ENCODE measurements at regions not wholly inside any gene's neighbourhood (a gene's known extent, or its start where the extent isn't known, plus 50 kb on each side); places are given as distances from the start of the nearest gene placed in this dataset.

DNA sequence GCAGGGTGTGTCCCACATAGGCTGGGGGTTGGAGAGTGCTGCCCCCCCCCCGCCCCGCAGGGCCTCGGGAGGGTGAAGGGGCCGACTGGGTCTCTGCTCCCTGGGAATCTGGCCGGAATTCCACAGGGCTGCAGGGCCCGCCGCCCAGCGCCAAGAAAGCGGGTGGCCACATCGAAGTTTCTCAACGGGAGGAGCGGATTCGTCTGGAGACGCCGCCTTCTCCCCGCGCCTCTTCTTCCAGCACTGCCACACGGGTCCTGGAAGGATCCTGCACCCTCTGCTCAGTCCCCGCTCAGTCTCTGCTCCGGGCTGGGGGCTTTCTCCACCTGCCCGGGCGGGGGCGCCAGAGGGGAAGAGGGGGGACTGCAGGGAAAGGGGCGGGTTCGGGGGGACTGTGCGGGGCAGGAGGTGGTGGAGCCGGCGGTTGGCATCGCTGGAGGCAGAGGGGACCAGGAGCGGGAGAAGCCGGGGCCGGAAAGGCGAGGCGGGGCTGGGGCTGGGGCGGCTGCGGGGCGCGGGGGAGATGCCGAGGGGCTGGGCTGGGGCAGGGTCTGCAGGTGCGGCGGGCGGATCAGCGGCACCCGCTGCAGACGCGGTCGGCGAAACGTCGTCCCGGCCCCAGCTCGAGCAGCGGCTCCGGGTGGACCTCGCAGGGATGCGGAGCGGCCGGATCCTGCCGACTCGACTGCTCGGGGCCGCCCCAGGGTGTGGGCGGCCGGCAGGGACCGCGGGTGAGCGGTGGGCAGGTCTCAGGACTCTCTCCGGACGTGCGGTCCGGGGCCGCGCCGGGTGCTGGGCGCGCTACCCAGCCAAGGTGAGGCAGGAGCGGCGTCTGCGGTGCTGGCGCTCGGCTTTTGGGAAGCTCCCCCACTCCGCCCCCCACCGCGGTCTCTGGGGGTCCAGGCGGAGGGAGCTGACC lies 811.4 kb upstream of the TMEM132C start:
- TF ChIP-seq, protein P1, sequence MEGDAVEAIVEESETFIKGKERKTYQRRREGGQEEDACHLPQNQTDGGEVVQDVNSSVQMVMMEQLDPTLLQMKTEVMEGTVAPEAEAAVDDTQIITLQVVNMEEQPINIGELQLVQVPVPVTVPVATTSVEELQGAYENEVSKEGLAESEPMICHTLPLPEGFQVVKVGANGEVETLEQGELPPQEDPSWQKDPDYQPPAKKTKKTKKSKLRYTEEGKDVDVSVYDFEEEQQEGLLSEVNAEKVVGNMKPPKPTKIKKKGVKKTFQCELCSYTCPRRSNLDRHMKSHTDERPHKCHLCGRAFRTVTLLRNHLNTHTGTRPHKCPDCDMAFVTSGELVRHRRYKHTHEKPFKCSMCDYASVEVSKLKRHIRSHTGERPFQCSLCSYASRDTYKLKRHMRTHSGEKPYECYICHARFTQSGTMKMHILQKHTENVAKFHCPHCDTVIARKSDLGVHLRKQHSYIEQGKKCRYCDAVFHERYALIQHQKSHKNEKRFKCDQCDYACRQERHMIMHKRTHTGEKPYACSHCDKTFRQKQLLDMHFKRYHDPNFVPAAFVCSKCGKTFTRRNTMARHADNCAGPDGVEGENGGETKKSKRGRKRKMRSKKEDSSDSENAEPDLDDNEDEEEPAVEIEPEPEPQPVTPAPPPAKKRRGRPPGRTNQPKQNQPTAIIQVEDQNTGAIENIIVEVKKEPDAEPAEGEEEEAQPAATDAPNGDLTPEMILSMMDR (IDR thresholded peaks at IDR 0.05; ENCODE audit: insufficient read depth, low read depth, low read length, missing control alignments), result no peak
- no peak for DNase-seq (ENCODE audit: low read depth)

DNA sequence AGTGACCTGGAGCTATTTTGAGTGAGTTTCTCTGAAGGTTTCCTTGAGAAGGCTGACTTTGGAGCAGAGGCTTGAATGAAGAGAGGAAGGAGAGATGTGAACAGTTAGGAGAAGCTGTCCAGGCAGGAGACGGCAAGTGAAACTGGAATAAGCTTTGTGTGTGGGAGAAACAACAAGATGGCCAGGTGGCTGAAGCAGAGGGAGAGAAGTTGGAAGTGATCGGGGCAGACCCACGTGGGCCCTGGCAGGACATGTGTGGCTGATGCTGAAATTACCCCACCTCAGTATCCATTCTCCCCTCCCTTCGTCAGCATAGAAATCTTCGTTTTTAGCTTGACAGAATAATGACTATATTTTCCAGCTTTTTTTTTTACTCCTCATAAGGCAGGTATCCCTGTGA lies 809.2 kb upstream of the TMEM132C start:
- DNase-seq (ENCODE audit: low read depth), result no peak
- H3K4me3 ChIP-seq (ENCODE audit: low read length), result no peak overlapping the region
- TF ChIP-seq, protein P1 (IDR thresholded peaks at IDR 0.05; ENCODE audit: insufficient read depth, low read depth, low read length, missing control alignments), result no peak

More for the DNA sequence above, 811.4 kb upstream of the TMEM132C start:
- no peak overlapping the region for H3K4me3 ChIP-seq (ENCODE audit: low read length)

DNA sequence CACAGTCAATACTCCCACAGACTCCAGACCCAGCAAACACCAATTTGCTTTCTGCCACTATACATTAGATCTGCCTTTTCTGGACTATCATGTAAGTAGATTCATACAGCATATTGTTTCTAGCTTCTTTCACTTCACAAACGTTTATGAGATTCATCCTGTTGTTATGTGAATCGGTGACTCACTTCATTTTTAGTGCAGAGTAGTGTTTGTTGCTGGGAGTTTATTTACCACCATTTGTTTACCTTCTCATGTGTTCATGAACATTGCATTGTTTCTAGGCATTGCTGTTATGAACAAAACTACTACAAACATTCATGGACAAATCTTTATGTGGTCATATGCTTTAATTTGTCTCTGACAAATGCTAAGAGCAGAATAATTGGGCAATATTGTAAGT lies 807.8 kb upstream of the TMEM132C start:
- no peak overlapping the region for H3K4me3 ChIP-seq (ENCODE audit: low read length)
- no peak for DNase-seq (ENCODE audit: low read depth)
- TF ChIP-seq, protein P1 (IDR thresholded peaks at IDR 0.05; ENCODE audit: insufficient read depth, low read depth, low read length, missing control alignments), result no peak

DNA sequence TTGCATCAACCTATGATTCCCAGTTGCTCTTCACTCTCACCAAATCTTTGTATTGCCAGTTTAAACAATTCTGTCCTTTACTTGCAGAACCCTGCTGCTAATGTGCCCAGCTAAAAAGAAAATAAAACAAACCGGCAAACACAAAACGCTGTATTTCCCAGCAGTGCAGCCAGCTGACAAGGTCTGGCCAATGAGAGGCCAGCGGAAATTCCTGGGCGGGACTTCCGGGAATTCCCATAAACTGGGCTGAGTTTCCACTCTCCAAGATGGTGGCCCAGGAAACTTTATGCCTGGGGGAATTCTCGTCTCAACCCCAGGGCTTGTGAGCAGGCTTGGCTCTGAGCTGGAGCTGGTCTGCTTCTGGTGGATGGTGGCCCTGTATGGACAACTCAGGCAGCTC lies 807.3 kb upstream of the TMEM132C start:
- no peak overlapping the region for H3K4me3 ChIP-seq (ENCODE audit: low read length)
- no peak for DNase-seq (ENCODE audit: low read depth)
- TF ChIP-seq, protein P1 (IDR thresholded peaks at IDR 0.05; ENCODE audit: insufficient read depth, low read depth, low read length, missing control alignments), result no peak

DNA sequence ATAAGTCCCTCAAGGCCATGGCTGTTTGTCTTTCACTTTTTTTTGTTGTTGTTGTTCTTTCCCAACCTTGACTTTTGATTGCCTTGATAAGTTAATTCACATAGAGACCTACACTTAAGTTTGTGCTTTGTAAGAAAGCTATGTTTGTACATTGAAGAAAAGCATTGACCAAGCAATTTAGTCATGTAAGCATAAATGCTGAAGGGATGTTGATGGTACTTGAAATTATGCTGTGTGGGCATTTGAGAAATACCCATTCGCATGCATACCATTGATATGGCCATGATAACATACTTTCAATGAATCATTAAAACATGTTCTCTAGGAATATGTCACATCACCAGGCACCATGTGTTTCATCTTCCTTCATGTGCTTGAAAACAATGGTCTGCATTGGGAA lies 803.7 kb upstream of the TMEM132C start:
- TF ChIP-seq, protein P1 (IDR thresholded peaks at IDR 0.05; ENCODE audit: insufficient read depth, low read depth, low read length, missing control alignments), result no peak
- H3K4me3 ChIP-seq (ENCODE audit: low read length), result no peak overlapping the region
- no peak for DNase-seq (ENCODE audit: low read depth)

DNA sequence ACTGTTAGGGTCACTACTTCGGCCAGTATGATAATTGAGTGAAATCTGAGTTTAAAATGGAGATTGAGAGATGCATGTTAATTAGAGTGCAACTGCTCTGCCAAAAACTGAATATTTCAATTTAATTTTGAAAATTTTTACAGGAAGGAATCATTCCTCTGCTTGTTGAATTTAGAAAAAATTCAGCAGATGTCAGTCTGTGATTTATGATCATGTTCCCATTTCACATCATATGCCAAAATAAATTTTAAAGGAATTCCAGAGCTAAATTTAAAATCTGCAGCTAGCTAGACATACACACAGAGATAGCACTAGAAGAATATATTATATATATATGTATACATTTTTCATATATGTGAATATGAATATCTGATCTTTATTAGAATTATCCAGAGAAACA lies 797.6 kb upstream of the TMEM132C start:
- no peak for DNase-seq (ENCODE audit: low read depth)
- H3K4me3 ChIP-seq (ENCODE audit: low read length), result no peak overlapping the region
- TF ChIP-seq, protein P1 (IDR thresholded peaks at IDR 0.05; ENCODE audit: insufficient read depth, low read depth, low read length, missing control alignments), result no peak

DNA sequence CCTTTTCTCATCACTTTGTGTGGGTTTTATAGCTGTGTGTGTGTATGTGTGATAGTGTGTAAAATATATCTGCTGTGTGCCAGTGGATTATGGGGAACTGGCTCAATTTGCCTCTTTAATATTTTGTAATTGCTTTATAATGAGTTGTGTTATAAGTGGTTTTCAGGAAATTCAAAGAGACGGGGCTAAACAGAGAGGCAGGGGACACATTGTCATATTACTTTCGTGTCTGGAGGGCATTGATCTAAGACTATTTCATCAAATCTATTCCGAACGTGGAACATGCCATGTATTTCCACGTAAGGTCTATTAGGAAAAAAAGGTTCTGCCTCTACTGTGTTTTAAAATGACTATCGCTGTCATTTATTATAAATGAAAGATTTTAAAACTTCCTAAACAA lies 793.2 kb upstream of the TMEM132C start:
- DNase-seq (ENCODE audit: low read depth), result no peak
- TF ChIP-seq, protein P1 (IDR thresholded peaks at IDR 0.05; ENCODE audit: insufficient read depth, low read depth, low read length, missing control alignments), result no peak
- H3K4me3 ChIP-seq (ENCODE audit: low read length), result no peak overlapping the region

Measured in epithelial cell of esophagus (primary cell).